HepG2 (cell line): ENCODE measurements at regions not wholly inside any gene's neighbourhood (a gene's known extent, or its start where the extent isn't known, plus 50 kb on each side); places are given as distances from the start of the nearest gene placed in this dataset.

Source experiments
- ATAC-seq: fragments of 200-7000 bp; cut with Tn5 transposase; 3 replicates; pipeline ENCODE4 v1.9.1; 2020; ENCODE audit warnings: mild to moderate bottlenecking, moderate library complexity
- BruUV-seq: library from RNA; stranded (reverse); fragments of 400-500 nt; replicated peaks from 2 replicates; lab custom pipeline; 2021; lab: Mats Ljungman, UMichigan
- CTCF ChIA-PET: fragments of 300-600 bp; formaldehyde crosslinking; extraction: SDS; loops from one replicate; lab custom pipeline; 2021; ENCODE audit warnings: low total read pairs, inconsistent platforms, low intra/inter-chr PET ratio; lab: Yijun Ruan, JAX
- POLR2A ChIA-PET: fragments of 350-600 bp; sonication (Branson Sonifier 250); formaldehyde crosslinking; loops from one replicate; lab custom pipeline; 2020; ENCODE audit warnings: antibody characterized with exemption, inconsistent platforms; lab: Yijun Ruan, JAX
- DNase-seq: peaks from one replicate; pipeline ENCODE4 v3.0.0-alpha.2; 2015; ENCODE audit warnings: low spot score
- FAIRE-seq: peaks from 3 replicates; lab custom pipeline; 2011; peaks lifted over from hg19 to GRCh38; lab: Jason Lieb, UNC
- H2AFZ ChIP-seq: one replicate; pipeline ENCODE4 v1.6.1; 2011; ENCODE audit warnings: low read length, inconsistent platforms
- H3K27ac ChIP-seq: fragments of 300-600 bp; 3 replicates; pipeline ENCODE4 v1.8.0; 2011; ENCODE audit warnings: mixed run types, mild to moderate bottlenecking, mixed read lengths, low read length, inconsistent platforms; ENCODE audit not compliant: insufficient read depth; ENCODE audit errors: extremely low read length
- H3K27me3 ChIP-seq, 2 experiments: fragments of 200-600 bp in 1 of 2; 2 replicates in 1 of 2; 3 replicates in 1 of 2; pipeline versions ENCODE4 v1.6.0 to v1.8.0; 2011; ENCODE audit warnings: low read length in 2 of 2, mild to moderate bottlenecking in 2 of 2, moderate library complexity in 2 of 2, inconsistent platforms in 1 of 2; ENCODE audit not compliant: insufficient read depth in 2 of 2, control insufficient read depth in 1 of 2
- H3K36me3 ChIP-seq, 2 experiments: fragments of 200-600 bp in 1 of 2; replicated peaks in 1 of 2; 2 replicates in 1 of 2; 3 replicates in 1 of 2; pipeline versions ENCODE4 v1.5.1 to v1.8.0; 2011; ENCODE audit warnings: low read length in 2 of 2, inconsistent platforms in 1 of 2; ENCODE audit not compliant: insufficient read depth in 2 of 2, control insufficient read depth in 1 of 2
- H3K4me1 ChIP-seq: 2 replicates; pipeline ENCODE4 v1.5.1; 2012; ENCODE audit warnings: low read length, inconsistent platforms; ENCODE audit not compliant: insufficient read depth
- H3K4me2 ChIP-seq: 2 replicates; pipeline ENCODE4 v1.6.0; 2011; ENCODE audit warnings: low read depth, low read length, inconsistent platforms
- H3K4me3 ChIP-seq, 3 experiments: fragments of 200-600 bp in 1 of 3; sonication (generic), shearing (Covaris generic) in 1 of 3; replicated peaks in 1 of 3; 2 replicates each; pipeline ENCODE4 v1.5.1; 2011 to 2016; ENCODE audit warnings: low read length in 3 of 3, inconsistent platforms in 2 of 3, low read depth in 2 of 3, mild to moderate bottlenecking in 2 of 3, control low read depth in 1 of 3, mixed read lengths in 1 of 3; ENCODE audit not compliant: insufficient read depth in 1 of 3
- H3K79me2 ChIP-seq: one replicate; pipeline ENCODE4 v1.6.1; 2011; ENCODE audit warnings: low read length, inconsistent platforms; ENCODE audit not compliant: insufficient read depth
- H3K9ac ChIP-seq: 2 replicates; pipeline ENCODE4 v1.6.0; 2011; ENCODE audit warnings: mild to moderate bottlenecking, low read depth, low read length, inconsistent platforms; ENCODE audit not compliant: insufficient read depth
- H3K9me3 ChIP-seq: 2 replicates; pipeline ENCODE4 v1.5.1; 2012; ENCODE audit warnings: mild to moderate bottlenecking, low read length
- H4K20me1 ChIP-seq: 2 replicates; pipeline ENCODE4 v1.6.0; 2011; ENCODE audit warnings: inconsistent platforms, mild to moderate bottlenecking, low read length, moderate library complexity; ENCODE audit not compliant: insufficient read depth
- CC2D1A ChIP-seq: sonication (generic); formaldehyde crosslinking; IDR thresholded peaks from 2 replicates; pipeline ENCODE4 v1.8.1; 2023; ENCODE audit warnings: mild to moderate bottlenecking, missing genetic modification reagents
- CSRNP1 ChIP-seq: sonication (generic); formaldehyde crosslinking; IDR thresholded peaks from 2 replicates; pipeline ENCODE4 v1.8.1; 2023; ENCODE audit warnings: mild to moderate bottlenecking, missing genetic modification reagents
- FOXP1 ChIP-seq, 2 experiments: fragments of 450-650 bp in 1 of 2; IDR thresholded peaks; 2 replicates each; pipeline ENCODE4 v1.6.1; 2017 to 2018; ENCODE audit warnings: antibody characterized with exemption in 1 of 2
- HOXA3 ChIP-seq: sonication (generic); formaldehyde crosslinking; IDR thresholded peaks from 2 replicates; pipeline ENCODE4 v1.5.0; 2020; ENCODE audit warnings: missing genetic modification reagents
- MED1 ChIP-seq: sonication (generic); formaldehyde crosslinking; IDR thresholded peaks from 2 replicates; pipeline ENCODE4 v1.4.0; 2020; ENCODE audit warnings: missing genetic modification reagents
- MEIS1 ChIP-seq: sonication (generic); formaldehyde crosslinking; IDR thresholded peaks from 2 replicates; pipeline ENCODE4 v1.9.0; 2021; ENCODE audit warnings: mild to moderate bottlenecking, missing genetic modification reagents, moderate library complexity, borderline replicate concordance
- NR0B2 ChIP-seq: sonication (generic); formaldehyde crosslinking; IDR thresholded peaks from 2 replicates; pipeline ENCODE4 v1.4.0; 2020; ENCODE audit warnings: mild to moderate bottlenecking, missing genetic modification reagents
- SOX13 ChIP-seq, 3 experiments: fragments of 450-650 bp in 1 of 3; sonication (generic) in 1 of 3; formaldehyde crosslinking in 1 of 3; IDR thresholded peaks in 2 of 3; conservative IDR thresholded peaks in 1 of 3; 2 replicates each; pipeline versions ENCODE4 v1.5.0 to v1.6.1; 2016 to 2020; ENCODE audit warnings: antibody characterized with exemption in 1 of 3, mild to moderate bottlenecking in 1 of 3, missing compliant biosample characterization in 1 of 3, missing genetic modification reagents in 1 of 3, moderate library complexity in 1 of 3
- TBX2 ChIP-seq: sonication (generic); formaldehyde crosslinking; IDR thresholded peaks from 2 replicates; pipeline ENCODE4 v1.5.0; 2020; ENCODE audit warnings: missing genetic modification reagents, mild to moderate bottlenecking, borderline replicate concordance
- TCF7L2 ChIP-seq: IDR thresholded peaks from 2 replicates; pipeline ENCODE4 v1.6.1; 2011; ENCODE audit warnings: mild to moderate bottlenecking, low read depth, low read length, moderate library complexity
- TERF1 ChIP-seq: sonication (generic); formaldehyde crosslinking; IDR thresholded peaks from 2 replicates; pipeline ENCODE4 v1.8.0; 2022; ENCODE audit warnings: mild to moderate bottlenecking, missing genetic modification reagents, moderate library complexity
- YY1 ChIP-seq: IDR thresholded peaks from 2 replicates; pipeline ENCODE4 v1.6.1; 2011; ENCODE audit warnings: low read length, low read depth, moderate library complexity, mild to moderate bottlenecking; ENCODE audit not compliant: insufficient read depth, insufficient replicate concordance
- ZKSCAN8 ChIP-seq: IDR thresholded peaks from 2 replicates; pipeline ENCODE4 v1.6.1; 2016; ENCODE audit warnings: borderline replicate concordance, missing genetic modification reagents, missing compliant biosample characterization
- ZNF343 ChIP-seq: sonication (generic); formaldehyde crosslinking; IDR thresholded peaks from 2 replicates; pipeline ENCODE4 v1.4.0; 2020; ENCODE audit warnings: mild to moderate bottlenecking, missing genetic modification reagents
- ZNF367 ChIP-seq: sonication (generic); formaldehyde crosslinking; IDR thresholded peaks from 2 replicates; pipeline ENCODE4 v1.4.0; 2020; ENCODE audit warnings: missing genetic modification reagents, borderline replicate concordance
- ZNF552 ChIP-seq: sonication (generic); formaldehyde crosslinking; IDR thresholded peaks from 2 replicates; pipeline ENCODE4 v1.9.0; 2022; ENCODE audit warnings: missing genetic modification reagents, mild to moderate bottlenecking, borderline replicate concordance
- ZNF644 ChIP-seq: IDR thresholded peaks from 2 replicates; pipeline ENCODE4 v1.6.1; 2016; ENCODE audit warnings: low read depth
- ZNF660 ChIP-seq: sonication (generic); formaldehyde crosslinking; IDR thresholded peaks from 2 replicates; pipeline ENCODE4 v1.5.1; 2020; ENCODE audit warnings: mild to moderate bottlenecking, low read depth, missing genetic modification reagents, borderline replicate concordance
- WGBS: methylation state at CpG from one replicate; pipeline ENCODE4 v1.1.6; 2017; ENCODE audit warnings: low lambda C conversion rate; 5-methylcytosine and 5-hydroxymethylcytosine counted together
- in situ Hi-C: cut with HindIII; loops from 2 replicates; pipeline ENCODE4 v1.10.0; 2017; ENCODE audit warnings: low pct_unique_long_range_greater_than_20kb; ENCODE audit not compliant: extremely low pct_ligation_motif_present
- intact Hi-C: fragments of 100-400 bp; cut with micrococcal nuclease; formaldehyde crosslinking; loops from one replicate; pipeline ENCODE4 v1.10.0; 2022; ENCODE audit not compliant: unreplicated experiment

GRCh38 chr14:82113007-82113406 lies 579.4 kb upstream of the SEL1L start:
- Histone ChIP-seq H3K9ac (no peak overlapping the region), H3K4me3 (no peak overlapping the region), H3K4me2 (no peak overlapping the region), H4K20me1 (no peaks in the 10 kb centered on the region), H3K27me3 (no peaks in the 10 kb centered on the region), H3K9me3 (peaks cover 85% of the 10 kb centered on the region), H3K4me1 (no peaks in the 10 kb centered on the region), H3K36me3 (no peaks in the 10 kb centered on the region), H2AFZ (no peak overlapping the region), H3K79me2 (no peaks in the 10 kb centered on the region), H3K27ac (no peak overlapping the region)
- ATAC-seq (no peak), FAIRE-seq (no peak), DNase-seq (no peak)
- TF ChIP-seq ZNF343 (CRISPR knock-in tag) = no peak
- TF ChIP-seq MEIS1 (CRISPR knock-in tag) = no peak
- no peak for TF ChIP-seq ZKSCAN8 (CRISPR knock-in tag)
- TF ChIP-seq ZNF367 (CRISPR knock-in tag) = no peak
- TF ChIP-seq TCF7L2 = no peak
- TF ChIP-seq ZNF660 = no peak
- TF ChIP-seq YY1 = no peak
- TF ChIP-seq FOXP1 (IDR thresholded peaks at IDR 0.05) = no peak
- no peak for TF ChIP-seq FOXP1 (CRISPR knock-in tag; IDR thresholded peaks at IDR 0.05)
- no peak for TF ChIP-seq HOXA3 (CRISPR knock-in tag)
- TF ChIP-seq CSRNP1 (CRISPR knock-in tag) = no peak
- no peak for TF ChIP-seq SOX13 (IDR thresholded peaks at IDR 0.05)
- TF ChIP-seq SOX13 (CRISPR knock-in tag; conservative IDR thresholded peaks at IDR 0.05 in 1 of 2, IDR thresholded peaks at IDR 0.05 in 1 of 2) = no peak
- no peak for TF ChIP-seq MED1 (CRISPR knock-in tag)
- no peak for TF ChIP-seq ZNF552 (CRISPR knock-in tag)
- TF ChIP-seq TBX2 (CRISPR knock-in tag) = no peak
- TF ChIP-seq ZNF644 = no peak
- no peak for TF ChIP-seq CC2D1A (CRISPR knock-in tag)
- TF ChIP-seq NR0B2 (CRISPR knock-in tag) = no peak
- no peak for TF ChIP-seq TERF1 (CRISPR knock-in tag)
- ChIA-PET POLR2A (no interaction called here), CTCF (no interaction called here)
- in situ Hi-C loops (no loop called here), intact Hi-C loops (no loop called here)
- 4% methylated on average over 2 of the region's 2 CpGs for WGBS
- BruUV-seq = no TSS peak
